Adipocyte (in vitro differentiated cells): ENCODE measurements at regions not wholly inside any gene's neighbourhood (a gene's known extent, or its start where the extent isn't known, plus 50 kb on each side); places are given as distances from the start of the nearest gene placed in this dataset.

Experiments
- DNase-seq: peaks from one replicate; pipeline ENCODE4 v3.0.0-alpha.2; 2015; ENCODE audit warnings: low read depth
- H3K27me3 ChIP-seq: replicated peaks from 2 replicates; pipeline ENCODE4 v1.7.0; 2013; ENCODE audit warnings: mild to moderate bottlenecking, low read length, moderate library complexity; ENCODE audit not compliant: control insufficient read depth, insufficient read depth
- H3K36me3 ChIP-seq: 2 replicates; pipeline ENCODE4 v1.7.0; 2013; ENCODE audit warnings: low read length, mild to moderate bottlenecking, moderate library complexity; ENCODE audit not compliant: control insufficient read depth, insufficient read depth, severe bottlenecking
- H3K4me1 ChIP-seq: 2 replicates; pipeline ENCODE4 v1.7.0; 2013; ENCODE audit warnings: mild to moderate bottlenecking, low read length, moderate library complexity; ENCODE audit not compliant: control insufficient read depth, insufficient read depth
- H3K4me3 ChIP-seq: 2 replicates; pipeline ENCODE4 v1.7.0; 2013; ENCODE audit warnings: mild to moderate bottlenecking, low read length, moderate library complexity
- H3K9ac ChIP-seq: 2 replicates; pipeline ENCODE4 v1.7.0; 2013; ENCODE audit warnings: mild to moderate bottlenecking, low read length, moderate library complexity
- H3K9me3 ChIP-seq: 2 replicates; pipeline ENCODE4 v1.7.0; 2013; ENCODE audit warnings: mild to moderate bottlenecking, low read length, moderate library complexity; ENCODE audit not compliant: control insufficient read depth

GRCh38 chr2:118349365-118349764, 261.1 kb downstream of the INSIG2 start:
- peaks cover 21% of the 10 kb centered on the region for H3K4me1 ChIP-seq
- no peaks in the 10 kb centered on the region for H3K9me3 ChIP-seq
- H3K9ac ChIP-seq, result no peak overlapping the region
- H3K36me3 ChIP-seq, result no peaks in the 10 kb centered on the region
- DNase-seq, result no peak
- no peak overlapping the region for H3K4me3 ChIP-seq
- H3K27me3 ChIP-seq, result no peaks in the 10 kb centered on the region

DNA sequence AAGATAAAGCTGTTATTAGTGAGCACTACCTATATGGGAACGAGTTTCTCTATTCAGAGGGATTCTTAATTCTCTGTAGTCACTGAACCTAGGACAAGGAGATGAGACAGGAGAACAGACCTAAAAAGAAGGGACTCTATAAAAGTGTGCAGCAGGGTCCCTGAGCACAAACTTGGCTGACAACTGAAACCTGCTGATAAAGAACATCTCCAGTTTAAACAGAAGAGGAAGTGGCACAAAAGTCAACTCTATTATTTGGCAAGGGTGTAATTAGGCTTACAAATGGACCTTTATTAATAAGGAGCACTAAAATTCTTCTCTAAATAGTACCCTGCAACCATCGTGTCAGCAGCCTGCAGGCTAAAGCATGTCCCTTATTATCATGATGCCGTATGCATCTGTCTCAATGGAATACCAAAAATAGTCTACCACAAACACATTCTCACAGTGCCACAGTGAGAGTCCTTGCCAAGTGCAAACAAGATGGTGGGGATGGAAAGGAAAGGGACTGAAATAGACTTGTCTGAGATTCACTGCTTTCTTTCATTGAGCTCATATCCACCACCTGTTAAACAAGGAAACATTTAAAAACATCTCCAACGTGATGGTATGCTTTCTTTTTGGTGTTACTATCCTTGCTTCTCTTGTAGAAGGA, 260.2 kb downstream of the INSIG2 start:
- H3K9me3 ChIP-seq, result no peaks in the 10 kb centered on the region
- peaks cover 21% of the 10 kb centered on the region for H3K4me1 ChIP-seq
- H3K36me3 ChIP-seq, result no peaks in the 10 kb centered on the region
- H3K4me3 ChIP-seq, result no peak overlapping the region
- DNase-seq, result no peak
- no peak overlapping the region for H3K9ac ChIP-seq
- H3K27me3 ChIP-seq, result no peaks in the 10 kb centered on the region

DNA sequence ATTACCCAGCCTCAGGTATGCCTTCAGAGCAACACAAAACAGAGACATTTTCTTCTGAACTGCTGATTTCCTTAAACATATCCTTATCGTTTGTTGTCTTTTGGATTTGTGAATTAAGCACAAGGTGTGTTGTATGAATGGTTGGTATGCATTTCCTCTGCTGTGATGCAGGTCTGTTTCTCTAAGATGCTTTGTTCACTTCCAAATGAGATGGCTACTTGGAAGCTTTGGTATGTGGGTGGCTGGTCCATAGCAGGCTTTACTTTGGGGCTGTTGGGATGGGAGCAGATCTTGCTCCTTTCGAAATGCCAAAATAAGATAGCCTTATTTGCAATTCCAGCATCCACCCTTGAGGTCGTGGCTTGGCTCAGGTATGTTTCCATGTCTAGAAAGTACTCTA, 257.2 kb downstream of the INSIG2 start:
- Histone ChIP-seq H3K36me3 (no peaks in the 10 kb centered on the region), H3K4me1 (peaks cover 6% of the 10 kb centered on the region), H3K4me3 (no peak overlapping the region), H3K9me3 (no peaks in the 10 kb centered on the region), H3K9ac (no peak overlapping the region), H3K27me3 (no peaks in the 10 kb centered on the region)
- no peak for DNase-seq

DNA sequence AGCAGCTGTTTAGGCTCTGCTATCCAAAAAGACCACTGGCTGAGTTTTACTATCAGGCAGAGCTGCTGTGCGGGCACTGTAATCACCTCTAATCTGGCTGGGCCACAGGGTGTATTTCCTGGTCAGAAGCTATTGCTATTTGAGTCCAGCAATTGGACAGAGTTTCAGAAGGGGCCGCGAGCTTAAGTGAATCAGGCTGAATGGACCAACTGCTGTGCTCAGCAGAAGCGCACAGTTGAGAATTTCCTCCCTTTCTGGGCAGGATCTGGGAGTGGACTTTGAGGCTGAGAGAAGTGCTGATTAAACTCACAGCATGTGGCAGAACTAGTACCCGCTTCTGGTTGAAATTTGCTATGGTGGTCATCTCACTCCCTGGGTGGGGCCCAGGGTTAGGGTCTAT, 251.8 kb downstream of the INSIG2 start:
- DNase-seq, result no peak
- no peaks in the 10 kb centered on the region for H3K27me3 ChIP-seq
- no peaks in the 10 kb centered on the region for H3K36me3 ChIP-seq
- no peak overlapping the region for H3K4me3 ChIP-seq
- peaks cover 19% of the 10 kb centered on the region for H3K9me3 ChIP-seq
- H3K4me1 ChIP-seq, result no peaks in the 10 kb centered on the region
- no peak overlapping the region for H3K9ac ChIP-seq

DNA sequence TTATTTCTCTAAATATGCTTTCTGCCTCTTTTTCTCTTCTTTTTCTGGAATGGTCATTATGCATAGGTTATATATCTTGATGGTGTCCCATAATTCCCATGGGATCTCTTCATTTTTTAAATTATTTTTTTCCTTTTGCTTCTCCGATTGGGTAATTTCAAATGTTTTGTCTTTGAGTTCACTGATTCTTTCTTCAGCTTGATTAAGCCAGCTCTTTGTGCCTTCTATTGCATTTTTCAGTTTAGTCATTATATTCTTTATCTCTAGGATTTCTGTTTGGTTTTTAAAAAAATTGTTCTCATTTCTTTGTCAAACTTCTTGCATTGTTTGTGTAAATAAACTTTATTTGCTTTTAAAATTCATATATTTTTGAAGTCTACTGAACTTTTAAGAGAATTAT, 251.1 kb downstream of the INSIG2 start:
- Histone ChIP-seq H3K36me3 (no peaks in the 10 kb centered on the region), H3K4me1 (no peaks in the 10 kb centered on the region), H3K4me3 (no peak overlapping the region), H3K9ac (no peak overlapping the region), H3K9me3 (peaks cover 19% of the 10 kb centered on the region), H3K27me3 (no peaks in the 10 kb centered on the region)
- DNase-seq, result no peak

- Histone ChIP-seq H3K9me3 (peaks cover 7% of the 10 kb centered on the region), H3K36me3 (no peaks in the 10 kb centered on the region), H3K4me1 (no peaks in the 10 kb centered on the region), H3K27me3 (peaks cover 5% of the 10 kb centered on the region), H3K4me3 (no peak overlapping the region), H3K9ac (no peak overlapping the region)
- DNase-seq, result no peak
Observed at GRCh38 chr2:118333664-118334063, 245.4 kb downstream of the INSIG2 start.

- Histone ChIP-seq H3K9me3 (no peaks in the 10 kb centered on the region), H3K4me3 (no peak overlapping the region), H3K36me3 (no peaks in the 10 kb centered on the region), H3K27me3 (no peaks in the 10 kb centered on the region), H3K9ac (no peak overlapping the region), H3K4me1 (peaks cover 36% of the 10 kb centered on the region)
- no peak for DNase-seq
Observed at GRCh38 chr2:118325321-118325955, 237.2 kb downstream of the INSIG2 start.

DNA sequence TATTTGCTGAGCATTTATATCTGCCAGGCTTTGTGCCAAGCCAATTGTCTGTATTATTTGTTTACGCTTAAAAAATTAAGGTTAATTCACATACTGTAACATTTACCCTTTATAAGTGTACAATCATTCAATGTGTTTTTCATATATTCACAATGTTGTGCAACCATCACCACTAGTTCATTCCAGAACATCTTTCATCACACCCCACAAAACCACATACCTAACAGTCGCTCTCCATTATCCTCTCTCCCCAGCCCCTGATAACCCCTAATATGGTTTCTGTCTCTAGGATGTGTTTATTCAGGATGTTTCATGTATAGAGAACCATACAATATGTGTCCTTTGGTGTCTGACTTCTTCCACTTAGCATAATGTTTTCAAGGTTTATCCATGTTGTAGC, 234.1 kb downstream of the INSIG2 start:
- Histone ChIP-seq H3K9me3 (no peaks in the 10 kb centered on the region), H3K4me1 (peaks cover 36% of the 10 kb centered on the region), H3K9ac (no peak overlapping the region), H3K4me3 (no peak overlapping the region), H3K27me3 (no peaks in the 10 kb centered on the region), H3K36me3 (no peaks in the 10 kb centered on the region)
- DNase-seq, result no peak

DNA sequence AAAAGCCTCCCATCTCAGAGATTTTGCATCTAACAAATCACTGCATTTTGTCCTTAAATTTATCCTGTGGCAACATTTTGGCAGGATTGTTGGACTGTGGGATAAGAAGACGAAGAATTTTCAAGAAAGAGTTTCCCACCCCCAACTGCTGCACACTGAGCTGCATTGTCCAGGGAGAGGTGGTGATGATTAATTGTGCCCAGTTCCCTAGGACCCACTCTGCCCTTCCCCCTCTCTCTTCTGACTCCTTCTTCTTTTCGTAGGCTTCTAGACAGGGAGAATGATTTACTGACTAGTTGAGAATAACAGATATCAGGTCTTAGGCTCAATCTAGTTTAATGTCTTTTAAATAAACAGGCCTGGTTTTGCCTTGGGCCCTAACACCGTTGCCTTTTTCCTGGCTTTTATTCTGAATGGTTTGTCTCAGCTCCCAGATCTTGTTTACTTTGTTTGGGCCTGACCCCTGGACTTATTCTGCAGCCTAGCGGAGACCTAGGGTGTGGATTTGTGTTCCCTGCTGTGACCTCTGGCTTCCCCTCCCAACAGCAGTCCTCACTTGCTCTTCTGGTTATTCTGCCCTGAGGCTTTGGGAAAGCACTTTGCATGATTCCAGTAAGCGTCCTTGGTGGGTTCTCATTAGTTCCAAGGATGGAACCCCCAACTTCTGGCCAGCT, 233.3 kb downstream of the INSIG2 start:
- Histone ChIP-seq H3K36me3 (no peaks in the 10 kb centered on the region), H3K9me3 (no peaks in the 10 kb centered on the region), H3K4me3 (no peak overlapping the region), H3K9ac (no peak overlapping the region), H3K27me3 (no peaks in the 10 kb centered on the region), H3K4me1 (peaks cover 36% of the 10 kb centered on the region)
- no peak for DNase-seq

- Histone ChIP-seq H3K27me3 (no peaks in the 10 kb centered on the region), H3K9ac (no peak overlapping the region), H3K36me3 (no peaks in the 10 kb centered on the region), H3K4me1 (peaks cover 29% of the 10 kb centered on the region), H3K9me3 (no peaks in the 10 kb centered on the region), H3K4me3 (no peak overlapping the region)
- DNase-seq, result no peak
Observed at GRCh38 chr2:118320658-118321057, 232.4 kb downstream of the INSIG2 start.

DNA sequence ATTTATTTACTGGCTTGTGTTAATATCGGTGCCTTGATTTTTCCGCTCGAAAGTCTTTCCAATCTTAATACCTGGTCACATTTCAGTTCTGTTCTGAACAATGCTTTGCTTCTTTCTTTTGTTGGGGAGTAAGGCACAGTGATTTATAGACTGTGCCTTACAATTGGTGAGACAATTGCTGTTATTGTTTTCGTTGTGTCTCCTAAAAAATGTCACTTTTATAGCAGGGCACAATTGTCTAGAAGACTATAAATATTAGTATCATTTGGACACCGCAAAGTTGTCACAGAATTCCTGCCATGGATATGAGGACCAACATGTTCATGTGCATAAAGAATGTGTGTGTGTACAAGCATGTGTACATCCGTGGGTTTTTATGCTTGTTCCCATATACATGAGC, 231.9 kb downstream of the INSIG2 start:
- DNase-seq, result no peak
- Histone ChIP-seq H3K9me3 (no peaks in the 10 kb centered on the region), H3K4me1 (peaks cover 24% of the 10 kb centered on the region), H3K36me3 (no peaks in the 10 kb centered on the region), H3K4me3 (no peak overlapping the region), H3K9ac (no peak overlapping the region), H3K27me3 (no peaks in the 10 kb centered on the region)
